Thyroid gland (tissue), 4 donors: ENCODE measurements at regions not wholly inside any gene's neighbourhood (a gene's known extent, or its start where the extent isn't known, plus 50 kb on each side); places are given as distances from the start of the nearest gene placed in this dataset.

ENCODE experiments used
- DNase-seq, 2 donors: peaks; one replicate each; pipeline ENCODE4 v3.0.0-alpha.2; 2019
- H3K27ac ChIP-seq, 3 donors: fragments of 200-600 bp; sonication (generic); 1 replicate in 2 of 3; 2 replicates in 1 of 3; pipeline ENCODE4 v1.5.1; 2016 to 2019; ENCODE audit warnings: mild to moderate bottlenecking in 1 of 3, moderate library complexity in 1 of 3
- H3K27me3 ChIP-seq: fragments of 200-600 bp; sonication (generic); one replicate; pipeline ENCODE4 v1.5.1; 2019
- H3K36me3 ChIP-seq, 2 donors: fragments of 200-600 bp; sonication (generic); one replicate each; pipeline ENCODE4 v1.5.1; 2016 to 2019
- H3K4me1 ChIP-seq, 2 donors: fragments of 200-600 bp; sonication (generic); one replicate each; pipeline ENCODE4 v1.5.1; 2017 to 2019
- H3K4me3 ChIP-seq, 3 donors: fragments of 200-600 bp; sonication (generic); replicated peaks in 1 of 3; 1 replicate in 2 of 3; 2 replicates in 1 of 3; pipeline ENCODE4 v1.5.1; 2016; ENCODE audit warnings: mild to moderate bottlenecking in 1 of 3
- H3K9me3 ChIP-seq: fragments of 200-600 bp; sonication (generic); one replicate; pipeline ENCODE4 v1.5.1; 2017
- CTCF ChIP-seq, 6 experiments: fragments of 200-600 bp in 3 of 6; fragments of 450-650 bp in 3 of 6; sonication (generic) in 3 of 6; IDR thresholded peaks; one replicate each; pipeline ENCODE4 v1.5.1; 2016 to 2019; ENCODE audit warnings: antibody characterized with exemption in 6 of 6, mild to moderate bottlenecking in 2 of 6, inconsistent platforms in 1 of 6, moderate library complexity in 1 of 6
- POLR2A ChIP-seq, 2 donors: fragments of 450-650 bp; IDR thresholded peaks; one replicate each; pipeline ENCODE4 v1.6.1; 2017; ENCODE audit warnings: antibody characterized with exemption in 2 of 2, mild to moderate bottlenecking in 2 of 2, moderate library complexity in 1 of 2
- WGBS, 2 donors: methylation state at CpG; one replicate each; pipeline ENCODE4 v1.1.5; 2017; 5-methylcytosine and 5-hydroxymethylcytosine counted together
- intact Hi-C: fragments of 100-400 bp; cut with DNase I; formaldehyde crosslinking; loops from one replicate; pipeline ENCODE4 v1.15.1; 2023

DNA sequence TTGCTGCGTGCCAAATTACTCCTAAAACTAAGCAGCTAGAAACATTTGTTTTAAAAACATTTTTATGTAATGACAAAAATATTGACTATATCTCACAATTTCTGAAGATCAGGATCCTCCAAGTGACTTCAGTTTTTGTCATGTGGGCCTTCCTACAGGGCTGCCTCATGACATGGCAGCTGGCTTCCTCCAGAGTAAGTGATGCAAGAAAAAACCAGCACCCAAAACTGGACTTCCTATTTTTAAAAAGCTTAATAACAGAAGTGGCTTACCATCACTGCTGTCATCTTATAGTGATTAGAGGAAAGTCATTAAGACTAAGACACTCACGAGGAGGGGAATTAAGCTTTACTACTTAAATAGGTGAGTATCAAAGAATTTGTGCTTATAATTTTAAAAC, 681.7 kb downstream of the PCDH17 start:
- TF ChIP-seq CTCF (IDR thresholded peaks at IDR 0.05): no peak
- no peak for TF ChIP-seq POLR2A (IDR thresholded peaks at IDR 0.05)

GRCh38 chr13:58318495-58319167, 687.1 kb downstream of the PCDH17 start:
- no peaks in the 10 kb centered on the region for H3K4me1 ChIP-seq
- DNase-seq: no peak
- intact Hi-C loops: no loop called here
- 97 to 99% methylated on average over 16 to 28 of the region's 50 CpGs for WGBS, 2 donors
- no peak overlapping the region for H3K4me3 ChIP-seq
- H3K36me3 ChIP-seq: no peaks in the 10 kb centered on the region
- TF ChIP-seq CTCF (IDR thresholded peaks at IDR 0.05) (no peak), POLR2A (IDR thresholded peaks at IDR 0.05) (no peak)
- no peaks in the 10 kb centered on the region for H3K27me3 ChIP-seq
- H3K9me3 ChIP-seq: no peaks in the 10 kb centered on the region
- no peak overlapping the region for H3K27ac ChIP-seq

More for the DNA sequence above, 681.7 kb downstream of the PCDH17 start:
- Histone ChIP-seq H3K36me3 (no peaks in the 10 kb centered on the region), H3K4me3 (no peak overlapping the region), H3K27me3 (no peaks in the 10 kb centered on the region), H3K27ac (no peak overlapping the region), H3K9me3 (no peaks in the 10 kb centered on the region), H3K4me1 (no peaks in the 10 kb centered on the region)
- WGBS, 2 donors: 86 to 88% methylated on average over 2 of the region's 2 CpGs
- intact Hi-C loops: no loop called here
- DNase-seq: no peak

DNA sequence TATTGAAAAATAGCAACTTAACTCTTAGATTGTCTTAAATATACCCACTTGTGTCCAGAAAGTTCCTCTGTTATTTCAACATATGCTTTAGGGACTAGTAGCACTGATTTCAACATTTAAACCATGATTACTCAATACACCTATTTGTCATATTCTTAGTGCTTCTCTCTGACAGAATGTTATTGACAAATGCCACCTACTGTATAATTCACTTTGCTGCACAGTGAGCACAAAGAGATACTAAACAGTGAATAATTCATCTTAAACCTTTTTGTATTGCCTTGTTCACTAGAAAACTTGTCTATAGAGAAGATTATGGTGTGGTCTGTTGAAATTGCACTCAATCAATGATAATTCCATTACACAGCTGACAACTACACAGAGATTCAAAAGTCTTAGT, 692.6 kb downstream of the PCDH17 start:
- intact Hi-C loops: no loop called here
- no peaks in the 10 kb centered on the region for H3K27me3 ChIP-seq
- no peak for DNase-seq
- no peak overlapping the region for H3K27ac ChIP-seq
- H3K9me3 ChIP-seq: no peaks in the 10 kb centered on the region
- H3K4me3 ChIP-seq: no peak overlapping the region
- no peaks in the 10 kb centered on the region for H3K4me1 ChIP-seq
- no peaks in the 10 kb centered on the region for H3K36me3 ChIP-seq
- TF ChIP-seq POLR2A (IDR thresholded peaks at IDR 0.05): no peak
- no peak for TF ChIP-seq CTCF (IDR thresholded peaks at IDR 0.05)

DNA sequence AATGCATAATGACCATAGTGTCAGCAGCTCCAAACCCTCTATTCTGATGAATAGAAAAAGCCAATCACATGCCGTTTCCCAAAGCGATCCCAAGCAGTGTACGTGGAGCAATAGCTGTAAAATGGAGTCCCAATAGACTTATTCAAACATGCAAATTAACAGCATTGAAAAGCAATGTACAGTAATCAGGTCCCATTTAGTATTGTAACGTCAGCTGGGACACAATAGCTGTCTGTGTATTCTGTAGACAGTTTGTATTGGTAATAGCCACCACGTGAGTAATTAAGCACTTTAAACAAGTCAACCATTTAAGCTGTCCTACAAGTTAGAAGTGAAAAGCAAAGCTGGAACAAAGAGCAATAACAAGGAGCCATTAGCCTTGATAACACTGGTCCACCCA, 698.2 kb downstream of the PCDH17 start:
- Histone ChIP-seq H3K9me3 (no peaks in the 10 kb centered on the region), H3K27ac (no peak overlapping the region), H3K4me1 (no peaks in the 10 kb centered on the region), H3K4me3 (no peak overlapping the region), H3K27me3 (no peaks in the 10 kb centered on the region), H3K36me3 (no peaks in the 10 kb centered on the region)
- intact Hi-C loops: no loop called here
- 53 to 71% methylated on average over 5 of the region's 5 CpGs for WGBS, 2 donors
- TF ChIP-seq CTCF (IDR thresholded peaks at IDR 0.05): no peak
- no peak for TF ChIP-seq POLR2A (IDR thresholded peaks at IDR 0.05)
- no peak for DNase-seq

GRCh38 chr13:58340895-58341294, 709.4 kb downstream of the PCDH17 start:
- no peak overlapping the region for H3K27ac ChIP-seq
- no peaks in the 10 kb centered on the region for H3K27me3 ChIP-seq
- no peak for DNase-seq
- TF ChIP-seq POLR2A (IDR thresholded peaks at IDR 0.05): no peak
- no peak for TF ChIP-seq CTCF (IDR thresholded peaks at IDR 0.05)
- H3K36me3 ChIP-seq: no peaks in the 10 kb centered on the region
- H3K4me3 ChIP-seq: no peak overlapping the region
- H3K4me1 ChIP-seq: no peaks in the 10 kb centered on the region
- H3K9me3 ChIP-seq: no peaks in the 10 kb centered on the region
- intact Hi-C loops: no loop called here
